HG02938 (cell line): ENCODE measurements at regions not wholly inside any gene's neighbourhood (a gene's known extent, or its start where the extent isn't known, plus 50 kb on each side); places are given as distances from the start of the nearest gene placed in this dataset.

Experiments used
- ATAC-seq: cut with Tn5 transposase; IDR thresholded peaks from one replicate; pipeline ENCODE4 v1.9.1; 2021; ENCODE audit warnings: mild to moderate bottlenecking, moderate library complexity; ENCODE audit not compliant: unreplicated experiment

- no peak for ATAC-seq
Observed at GRCh38 chr4:15226203-15226602, 201.6 kb upstream of the C1QTNF7 start.

- peak; percentile 83 for ATAC-seq
Observed at GRCh38 chr4:15231265-15232091, 196.4 kb upstream of the C1QTNF7 start.

GRCh38 chr4:15232366-15233263, 195.2 kb upstream of the C1QTNF7 start:
- no peak for ATAC-seq

GRCh38 chr4:15233264-15233597, 194.6 kb upstream of the C1QTNF7 start:
- no peak for ATAC-seq

- ATAC-seq: no peak
Observed at GRCh38 chr4:15233626-15234025, 194.2 kb upstream of the C1QTNF7 start.

GRCh38 chr4:15234116-15234855, 193.5 kb upstream of the C1QTNF7 start:
- ATAC-seq: no peak

GRCh38 chr4:15234856-15235126, 193.0 kb upstream of the C1QTNF7 start:
- ATAC-seq: no peak

GRCh38 chr4:15235135-15235534, 192.7 kb upstream of the C1QTNF7 start:
- ATAC-seq: no peak

- ATAC-seq: no peak
Observed at GRCh38 chr4:15237648-15238230, 190.1 kb upstream of the C1QTNF7 start.

- ATAC-seq: no peak
Observed at GRCh38 chr4:15238720-15239119, 189.1 kb upstream of the C1QTNF7 start.

- no peak for ATAC-seq
Observed at GRCh38 chr4:15239866-15240265, 188.0 kb upstream of the C1QTNF7 start.

- no peak for ATAC-seq
Observed at GRCh38 chr4:15240764-15241163, 187.1 kb upstream of the C1QTNF7 start.

- ATAC-seq: no peak
Observed at GRCh38 chr4:15242021-15242420, 185.8 kb upstream of the C1QTNF7 start.

- no peak for ATAC-seq
Observed at GRCh38 chr4:15244354-15244753, 183.5 kb upstream of the C1QTNF7 start.

- no peak for ATAC-seq
Observed at GRCh38 chr4:15245006-15245530, 182.8 kb upstream of the C1QTNF7 start.

- no peak for ATAC-seq
Observed at GRCh38 chr4:15250021-15250441, 177.8 kb upstream of the C1QTNF7 start.

- ATAC-seq: peak; percentile 81
Observed at GRCh38 chr4:15253349-15253748, 174.5 kb upstream of the C1QTNF7 start.

GRCh38 chr4:15254236-15254880, 173.5 kb upstream of the C1QTNF7 start:
- no peak for ATAC-seq

GRCh38 chr4:15255537-15255936, 172.3 kb upstream of the C1QTNF7 start:
- no peak for ATAC-seq

GRCh38 chr4:15260758-15261157, 167.1 kb upstream of the C1QTNF7 start:
- no peak for ATAC-seq
